GM18511 (cell line): ENCODE measurements at regions not wholly inside any gene's neighbourhood (a gene's known extent, or its start where the extent isn't known, plus 50 kb on each side); places are given as distances from the start of the nearest gene placed in this dataset.
A peak's percentile ranks its signal among the peaks of the same experiment; 100 is the strongest.

ENCODE experiments used
- ATAC-seq: cut with Tn5 transposase; IDR thresholded peaks from one replicate; pipeline ENCODE4 v1.9.1; 2021; ENCODE audit warnings: mild to moderate bottlenecking, moderate library complexity; ENCODE audit not compliant: unreplicated experiment

GRCh38 chr13:38283346-38283745 is 66.3 kb upstream of the UFM1 start:
- ATAC-seq: no peak

DNA sequence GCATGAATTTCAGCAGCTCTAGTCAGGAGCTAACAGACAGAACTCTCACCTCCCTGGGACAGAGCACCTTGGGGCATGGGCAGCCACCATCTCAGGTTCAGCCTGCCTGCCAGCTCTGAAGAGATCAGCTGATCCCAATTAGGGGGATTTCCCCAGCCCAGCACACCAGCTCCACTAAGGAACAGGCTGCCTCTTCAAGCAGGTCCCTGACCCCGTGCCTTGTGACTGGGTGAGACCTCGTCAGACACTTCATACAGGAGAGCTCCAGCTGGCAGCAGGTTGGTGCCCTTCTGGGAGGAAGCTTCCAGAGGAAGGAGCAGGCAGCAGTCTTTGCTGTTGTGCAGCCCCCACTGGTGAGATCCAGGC is 84.5 kb upstream of the UFM1 start:
- ATAC-seq: no peak

DNA sequence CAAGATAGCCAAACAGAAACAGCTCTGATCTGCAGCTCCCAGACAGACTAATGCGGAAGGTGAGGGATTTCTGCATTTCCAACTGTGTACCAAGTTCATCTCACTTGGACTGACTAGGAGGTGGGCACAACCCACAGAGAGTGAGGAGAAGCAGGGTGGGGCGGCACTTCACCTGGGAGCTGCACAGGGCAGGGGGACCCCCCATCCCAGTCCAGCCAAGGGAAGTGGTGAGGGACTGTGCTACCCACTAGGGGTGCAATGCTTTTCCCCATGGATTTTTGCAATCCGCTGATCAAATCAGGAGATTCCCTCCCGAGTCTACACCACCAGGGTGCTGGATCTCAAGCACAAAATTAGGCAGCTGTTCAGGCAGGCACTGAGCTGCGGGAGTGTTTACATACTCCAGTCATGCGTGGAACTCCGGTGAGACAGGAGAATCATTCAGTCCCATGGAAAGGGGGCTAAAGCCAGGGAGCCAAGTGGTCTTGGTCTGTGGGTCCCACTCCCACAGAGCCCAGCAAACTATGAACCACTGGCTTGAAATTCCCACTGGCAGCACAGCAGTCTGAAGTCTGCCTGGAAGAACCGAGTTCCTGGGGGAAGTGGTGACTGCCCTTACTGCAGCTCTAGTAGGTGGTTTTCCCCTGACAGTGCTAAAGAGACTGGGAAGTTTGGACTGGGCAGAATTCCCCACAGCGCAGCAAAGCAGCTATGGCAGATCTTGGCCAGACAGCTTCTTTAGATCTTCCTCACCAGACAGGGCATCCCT is 85.1 kb upstream of the UFM1 start:
- no peak for ATAC-seq

DNA sequence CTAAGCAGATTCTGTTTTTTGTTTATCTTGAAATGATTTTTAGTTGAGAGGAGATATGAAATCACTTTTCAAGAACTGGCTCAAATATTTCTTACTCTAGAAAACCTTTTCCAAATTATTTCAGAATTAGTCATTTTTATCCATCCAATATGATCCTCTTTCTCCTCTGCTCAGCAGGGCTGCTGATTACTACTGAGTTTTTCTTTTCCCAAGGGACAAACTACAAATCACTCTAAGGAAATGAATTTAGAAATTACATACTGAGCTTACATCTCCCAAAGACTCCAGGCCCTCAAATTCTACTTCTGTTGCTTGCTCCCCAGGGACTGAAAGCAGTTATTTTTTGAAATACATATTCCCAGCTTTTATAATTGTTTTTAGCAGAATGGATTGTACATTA is 87.4 kb upstream of the UFM1 start:
- no peak for ATAC-seq

- no peak for ATAC-seq
Observed at GRCh38 chr13:38255600-38255999, 94.1 kb upstream of the UFM1 start.

- ATAC-seq: no peak
Observed at GRCh38 chr13:38239874-38240273, 109.8 kb upstream of the UFM1 start.

DNA sequence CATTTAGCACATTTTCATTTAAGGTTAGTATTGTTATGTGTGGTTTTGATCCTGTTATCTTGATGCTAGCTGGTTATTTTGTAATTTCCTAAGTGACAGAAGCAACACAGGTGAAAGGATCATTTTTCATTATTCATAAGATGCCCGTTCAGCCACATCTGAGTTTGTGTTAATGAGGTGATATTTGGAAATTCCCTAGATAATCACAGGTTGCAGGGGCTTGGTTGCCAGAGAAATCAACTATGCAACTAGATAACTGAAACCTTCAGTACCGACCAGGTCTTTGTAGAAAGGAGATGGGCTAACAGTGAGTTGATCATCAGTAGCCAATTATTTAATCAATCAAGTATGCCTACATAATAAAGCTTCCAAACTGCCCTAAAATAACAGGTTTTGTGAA is 121.3 kb upstream of the UFM1 start:
- no peak for ATAC-seq

GRCh38 chr13:38226496-38226895 is 123.2 kb upstream of the UFM1 start:
- no peak for ATAC-seq

GRCh38 chr13:38223089-38223488 is 126.6 kb upstream of the UFM1 start:
- ATAC-seq: no peak

- ATAC-seq: peak; percentile 69
Observed at GRCh38 chr13:38221120-38221519, 128.5 kb upstream of the UFM1 start.

- ATAC-seq: no peak
Observed at GRCh38 chr13:38216181-38216580, 133.5 kb upstream of the UFM1 start.

GRCh38 chr13:38213314-38213713 is 136.3 kb upstream of the UFM1 start:
- no peak for ATAC-seq

GRCh38 chr13:38210928-38211596 is 138.6 kb upstream of the UFM1 start:
- no peak for ATAC-seq

GRCh38 chr13:38204556-38204955 is 145.1 kb upstream of the UFM1 start:
- ATAC-seq: no peak

DNA sequence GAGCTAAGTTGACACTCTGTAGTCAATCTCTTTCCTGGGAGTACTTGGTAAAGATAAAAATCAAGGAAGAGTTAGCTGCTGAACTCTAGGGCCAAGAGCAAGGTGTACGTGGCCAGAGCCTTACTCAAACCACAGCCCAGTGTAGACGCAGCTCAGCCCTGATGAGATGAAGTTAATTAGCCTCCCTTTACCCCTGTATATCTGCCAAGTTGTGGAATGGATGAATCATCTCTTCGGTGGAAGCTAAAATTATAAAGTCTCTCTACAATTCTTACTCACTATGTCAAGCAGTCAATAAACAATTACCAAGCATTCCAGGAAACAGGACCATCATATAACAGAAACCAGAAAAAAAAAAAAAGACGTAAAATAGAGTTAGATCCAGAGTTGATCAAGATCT is 146.9 kb upstream of the UFM1 start:
- ATAC-seq: no peak

DNA sequence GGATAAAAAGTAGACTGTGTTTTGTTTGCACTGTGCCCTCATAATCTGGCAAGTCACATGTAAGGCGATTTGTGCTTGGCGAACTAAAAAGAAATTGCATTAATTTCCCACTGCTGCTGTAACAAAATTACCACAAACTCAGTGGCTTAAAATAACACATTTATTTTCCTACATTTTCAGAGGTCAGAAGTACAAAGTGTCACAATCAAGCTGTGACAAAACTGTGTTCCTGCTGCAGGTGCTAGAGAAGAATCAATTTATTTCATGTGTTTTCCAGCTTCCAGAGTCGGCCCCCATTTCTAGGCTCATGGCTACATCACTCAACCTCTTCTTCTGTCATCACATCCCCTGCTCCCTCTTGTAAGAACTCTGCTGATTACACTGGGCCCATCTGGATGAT is 158.6 kb upstream of the UFM1 start:
- no peak for ATAC-seq

- peak; percentile 76 for ATAC-seq
Observed at GRCh38 chr13:38180670-38181069, 169.0 kb upstream of the UFM1 start.

GRCh38 chr13:38180126-38180525 is 169.5 kb upstream of the UFM1 start:
- ATAC-seq: no peak

DNA sequence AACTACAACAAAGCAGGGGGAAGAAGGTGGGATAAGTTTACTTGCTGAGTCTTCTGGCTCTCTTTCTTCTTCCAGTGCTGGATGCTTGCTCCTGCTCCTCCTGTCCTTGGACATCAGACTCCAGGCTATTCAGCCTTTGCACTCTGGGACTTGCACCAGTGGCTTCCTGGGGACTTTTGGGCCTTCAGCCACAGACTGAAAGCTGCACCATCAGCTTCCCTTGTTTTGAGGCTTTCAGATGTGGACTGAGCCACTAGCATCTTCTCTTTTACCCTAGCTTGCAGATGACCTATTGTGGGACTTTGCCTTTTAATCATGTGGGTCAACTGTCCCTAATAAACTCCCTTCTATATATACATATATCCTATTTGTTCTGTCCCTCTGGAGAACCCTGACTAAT is 173.0 kb upstream of the UFM1 start:
- ATAC-seq: no peak

GRCh38 chr13:38173403-38173802 is 176.2 kb upstream of the UFM1 start:
- ATAC-seq: no peak

GRCh38 chr13:38167164-38167822 is 182.4 kb upstream of the UFM1 start:
- ATAC-seq: peak; percentile 99

- no peak for ATAC-seq
Observed at GRCh38 chr13:38166116-38166515, 183.5 kb upstream of the UFM1 start.
